ENCODE measurements at regions not wholly inside any gene's neighbourhood (a gene's known extent, or its start where the extent isn't known, plus 50 kb on each side); places are given as distances from the start of the nearest gene placed in this dataset.

- Mint-ChIP-seq H3K9me3 (no peaks in the 10 kb centered on the region), H3K36me3 (ENCODE audit: low read depth) (no peaks in the 10 kb centered on the region), H3K27me3 (ENCODE audit: low read depth) (no peaks in the 10 kb centered on the region), H3K4me3 (no peak overlapping the region), H3K4me1 (no peaks in the 10 kb centered on the region), H3K27ac (ENCODE audit: unreplicated experiment) (no peak overlapping the region)
- TF ChIP-seq, protein P1, sequence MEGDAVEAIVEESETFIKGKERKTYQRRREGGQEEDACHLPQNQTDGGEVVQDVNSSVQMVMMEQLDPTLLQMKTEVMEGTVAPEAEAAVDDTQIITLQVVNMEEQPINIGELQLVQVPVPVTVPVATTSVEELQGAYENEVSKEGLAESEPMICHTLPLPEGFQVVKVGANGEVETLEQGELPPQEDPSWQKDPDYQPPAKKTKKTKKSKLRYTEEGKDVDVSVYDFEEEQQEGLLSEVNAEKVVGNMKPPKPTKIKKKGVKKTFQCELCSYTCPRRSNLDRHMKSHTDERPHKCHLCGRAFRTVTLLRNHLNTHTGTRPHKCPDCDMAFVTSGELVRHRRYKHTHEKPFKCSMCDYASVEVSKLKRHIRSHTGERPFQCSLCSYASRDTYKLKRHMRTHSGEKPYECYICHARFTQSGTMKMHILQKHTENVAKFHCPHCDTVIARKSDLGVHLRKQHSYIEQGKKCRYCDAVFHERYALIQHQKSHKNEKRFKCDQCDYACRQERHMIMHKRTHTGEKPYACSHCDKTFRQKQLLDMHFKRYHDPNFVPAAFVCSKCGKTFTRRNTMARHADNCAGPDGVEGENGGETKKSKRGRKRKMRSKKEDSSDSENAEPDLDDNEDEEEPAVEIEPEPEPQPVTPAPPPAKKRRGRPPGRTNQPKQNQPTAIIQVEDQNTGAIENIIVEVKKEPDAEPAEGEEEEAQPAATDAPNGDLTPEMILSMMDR (conservative IDR thresholded peaks at IDR 0.05), result no peak
- no peak for DNase-seq (ENCODE audit: low read depth, low spot score)
Observed at GRCh38 chr7:69482676-69483075, 115.6 kb upstream of the AUTS2 start.

DNA sequence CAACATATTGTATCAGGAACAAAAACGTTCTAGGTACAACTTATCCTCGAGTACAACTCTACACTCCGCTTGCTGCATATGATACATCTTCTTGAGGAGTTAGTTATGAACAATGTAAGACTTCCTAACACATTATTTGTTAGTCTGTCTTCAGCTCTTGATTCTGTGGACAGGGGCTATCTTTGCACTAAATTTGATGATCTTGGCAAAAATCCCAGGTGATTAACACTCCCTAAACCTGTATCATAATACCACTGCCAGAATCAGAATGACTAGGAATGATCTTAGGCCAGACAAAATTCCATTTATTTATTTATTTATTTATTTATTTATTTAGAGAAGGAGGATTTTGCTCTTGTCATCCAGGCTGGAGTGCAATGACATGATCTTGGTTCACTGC lies 108.7 kb upstream of the AUTS2 start:
- TF ChIP-seq, protein P1 (conservative IDR thresholded peaks at IDR 0.05), result no peak
- no peak overlapping the region for H3K4me3 Mint-ChIP-seq
- no peaks in the 10 kb centered on the region for H3K9me3 Mint-ChIP-seq
- H3K27me3 Mint-ChIP-seq (ENCODE audit: low read depth), result no peaks in the 10 kb centered on the region
- no peaks in the 10 kb centered on the region for H3K36me3 Mint-ChIP-seq (ENCODE audit: low read depth)
- no peak for DNase-seq (ENCODE audit: low read depth, low spot score)
- peaks cover 4% of the 10 kb centered on the region for H3K4me1 Mint-ChIP-seq
- H3K27ac Mint-ChIP-seq (ENCODE audit: unreplicated experiment), result no peak overlapping the region

- no peak overlapping the region for H3K27ac Mint-ChIP-seq (ENCODE audit: unreplicated experiment)
- no peaks in the 10 kb centered on the region for H3K36me3 Mint-ChIP-seq (ENCODE audit: low read depth)
- H3K9me3 Mint-ChIP-seq, result peaks cover 7% of the 10 kb centered on the region
- TF ChIP-seq, protein P1 (conservative IDR thresholded peaks at IDR 0.05), result no peak
- H3K4me3 Mint-ChIP-seq, result no peak overlapping the region
- DNase-seq (ENCODE audit: low read depth, low spot score), result no peak
- H3K27me3 Mint-ChIP-seq (ENCODE audit: low read depth), result peaks cover 4% of the 10 kb centered on the region
- H3K4me1 Mint-ChIP-seq, result peaks cover 7% of the 10 kb centered on the region
Observed at GRCh38 chr7:69498671-69499070, 99.6 kb upstream of the AUTS2 start.

DNA sequence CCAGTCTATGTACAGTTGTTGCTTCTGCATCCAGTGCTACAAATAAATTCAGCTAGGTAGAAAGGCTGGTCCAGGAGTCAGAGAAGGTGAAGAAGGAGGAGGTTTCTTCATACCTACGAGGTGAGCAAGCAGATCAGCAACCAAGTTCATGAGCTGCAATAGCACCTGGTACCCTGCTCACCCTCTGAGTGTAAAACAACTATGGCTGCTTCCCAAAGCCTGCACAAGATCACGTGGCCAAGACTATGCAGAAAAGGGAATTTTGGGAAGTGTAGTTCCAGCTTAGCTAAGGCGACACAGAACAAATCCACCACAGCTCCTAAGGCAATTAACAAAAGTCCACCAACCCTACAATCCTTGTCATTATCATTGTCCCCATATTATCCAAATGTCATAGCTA lies 95.9 kb upstream of the AUTS2 start:
- TF ChIP-seq, protein P1 (conservative IDR thresholded peaks at IDR 0.05), result no peak
- Mint-ChIP-seq H3K4me1 (peaks cover 6% of the 10 kb centered on the region), H3K27me3 (ENCODE audit: low read depth) (peaks cover 7% of the 10 kb centered on the region), H3K36me3 (ENCODE audit: low read depth) (no peaks in the 10 kb centered on the region), H3K9me3 (peaks cover 7% of the 10 kb centered on the region), H3K27ac (ENCODE audit: unreplicated experiment) (peak overlapping the region; percentile 20), H3K4me3 (no peak overlapping the region)
- no peak for DNase-seq (ENCODE audit: low read depth, low spot score)

GRCh38 chr7:69504733-69505420 lies 93.4 kb upstream of the AUTS2 start:
- Mint-ChIP-seq H3K4me1 (peaks cover 6% of the 10 kb centered on the region), H3K9me3 (no peaks in the 10 kb centered on the region), H3K36me3 (ENCODE audit: low read depth) (no peaks in the 10 kb centered on the region), H3K27ac (ENCODE audit: unreplicated experiment) (no peak overlapping the region), H3K4me3 (no peak overlapping the region), H3K27me3 (ENCODE audit: low read depth) (peaks cover 3% of the 10 kb centered on the region)
- TF ChIP-seq, protein P1 (conservative IDR thresholded peaks at IDR 0.05), result no peak
- DNase-seq (ENCODE audit: low read depth, low spot score), result no peak
